Occipital lobe (tissue), 1 donor: ENCODE measurements at regions not wholly inside any gene's neighbourhood (a gene's known extent, or its start where the extent isn't known, plus 50 kb on each side); places are given as distances from the start of the nearest gene placed in this dataset.
"Not testable (repeated sequence)": the region's sequence is repeated elsewhere in the genome, so short reads cannot be mapped to it uniquely, and the experiment has no call there.

Source experiments
- DNase-seq: peaks from one replicate; lab custom pipeline; 2025; lab: John Stamatoyannopoulos, UW

- no peak for DNase-seq
Measured at GRCh38 chr13:80688593-80688992, 347.7 kb upstream of the SPRY2 start.

DNA sequence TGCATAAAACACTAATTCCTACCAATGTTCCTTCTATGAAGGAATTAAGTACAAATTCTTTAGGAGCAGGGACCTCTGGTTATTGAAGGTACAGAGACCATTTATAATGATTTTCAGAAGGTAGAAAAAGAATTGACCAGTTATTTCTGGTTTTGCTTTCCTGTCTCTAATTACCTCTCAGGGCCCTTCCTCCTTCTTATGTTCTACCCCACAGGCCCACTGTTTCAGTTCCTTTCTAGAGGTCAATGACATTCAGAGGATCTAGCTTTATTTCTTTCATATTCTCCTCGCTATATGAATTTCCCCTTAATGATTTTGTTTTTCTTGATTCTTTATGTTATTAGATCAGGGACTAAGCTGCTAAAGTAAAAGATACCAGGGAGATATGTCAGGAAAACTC is 345.0 kb upstream of the SPRY2 start:
- DNase-seq = no peak

- no peak for DNase-seq
Measured at GRCh38 chr13:80684217-80684991, 343.5 kb upstream of the SPRY2 start.

- DNase-seq = no peak
Measured at GRCh38 chr13:80680786-80681366, 339.9 kb upstream of the SPRY2 start.

- no peak for DNase-seq
Measured at GRCh38 chr13:80679423-80679822, 338.5 kb upstream of the SPRY2 start.

- DNase-seq = no peak
Measured at GRCh38 chr13:80677227-80677626, 336.3 kb upstream of the SPRY2 start.

GRCh38 chr13:80675442-80675841 is 334.5 kb upstream of the SPRY2 start:
- DNase-seq = not testable (repeated sequence)

- no peak for DNase-seq
Measured at GRCh38 chr13:80671773-80672172, 330.8 kb upstream of the SPRY2 start.

DNA sequence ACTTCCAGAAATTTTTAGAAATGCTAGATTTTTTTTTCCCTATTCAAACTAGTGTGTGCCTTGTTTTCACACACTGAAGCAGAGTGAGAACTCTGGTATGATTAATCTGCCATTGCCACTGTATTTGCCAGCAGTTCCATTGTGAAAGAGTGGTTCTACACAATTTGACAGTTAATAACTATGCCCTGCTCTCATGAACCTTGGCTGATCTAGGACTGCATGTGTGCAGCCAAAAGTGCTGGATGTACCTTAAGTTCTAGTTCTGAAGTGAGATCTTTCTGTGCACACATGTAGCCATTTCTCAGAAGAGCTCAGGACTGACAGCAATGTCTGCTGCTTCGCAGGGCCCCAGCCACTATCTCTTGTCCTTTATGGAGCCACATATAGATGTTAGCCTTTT is 328.2 kb upstream of the SPRY2 start:
- no peak for DNase-seq

- no peak for DNase-seq
Measured at GRCh38 chr13:80668452-80668851, 327.5 kb upstream of the SPRY2 start.

DNA sequence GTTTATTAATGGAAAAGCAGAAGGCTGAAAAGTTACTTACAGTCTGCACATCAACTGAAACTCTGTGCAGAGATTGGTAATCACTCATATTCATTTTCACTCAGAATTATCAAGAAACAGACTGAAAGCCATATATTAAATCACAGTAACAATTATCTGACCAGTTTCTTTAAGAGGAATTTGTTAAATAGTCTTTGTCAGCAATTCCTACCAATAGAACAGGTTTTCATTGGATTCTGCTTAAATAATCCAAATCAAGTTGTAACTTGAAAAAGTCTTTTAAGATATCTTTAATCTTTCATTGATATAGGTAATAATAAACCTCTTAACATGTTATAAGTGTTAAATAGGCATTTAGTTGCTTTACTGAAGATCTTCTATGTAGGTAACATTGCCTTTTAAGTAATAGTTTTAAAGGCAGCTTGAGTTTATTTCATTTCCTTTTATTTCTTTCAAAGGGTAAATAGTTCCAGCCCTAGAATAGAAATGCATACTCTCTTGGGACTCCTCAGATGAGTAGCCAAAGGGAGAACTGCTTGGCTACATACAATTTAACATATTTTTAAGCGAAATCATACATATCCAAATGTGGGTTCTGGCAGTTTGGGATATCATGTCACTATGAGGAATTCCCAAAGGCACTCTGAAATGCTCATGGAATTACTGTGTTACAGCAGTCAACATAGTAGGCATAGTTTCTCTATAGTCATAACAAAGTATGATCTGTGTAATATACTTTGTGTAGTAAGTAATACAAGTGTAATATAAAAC is 326.0 kb upstream of the SPRY2 start:
- DNase-seq = no peak

DNA sequence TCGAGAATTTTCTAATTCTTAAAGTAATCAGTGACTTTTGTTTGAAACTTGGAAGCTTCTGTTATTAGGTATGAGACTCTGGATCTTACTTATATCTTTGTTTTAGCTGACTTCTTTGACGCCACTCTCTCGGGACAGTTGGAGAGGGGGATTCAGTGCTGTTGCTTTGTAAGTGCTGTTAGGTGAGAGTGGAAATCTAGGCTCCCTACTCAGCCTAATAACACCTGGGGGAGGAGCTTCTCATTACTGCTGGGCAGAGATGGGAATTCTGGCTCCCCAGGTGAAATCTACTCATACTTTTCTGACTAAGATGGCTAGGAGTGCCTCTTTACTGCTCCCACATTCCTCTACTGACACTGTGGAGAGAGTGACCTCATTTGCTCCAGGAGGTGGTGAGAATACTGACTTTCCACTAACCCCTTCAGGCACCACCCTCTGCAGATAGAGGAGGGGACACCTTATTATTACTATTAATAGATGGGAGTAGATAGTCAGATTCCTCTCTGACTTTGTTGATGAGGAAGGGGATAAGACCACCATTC is 324.9 kb upstream of the SPRY2 start:
- no peak for DNase-seq

- no peak for DNase-seq
Measured at GRCh38 chr13:80664950-80665349, 324.0 kb upstream of the SPRY2 start.

- no peak for DNase-seq
Measured at GRCh38 chr13:80663788-80664187, 322.9 kb upstream of the SPRY2 start.

DNA sequence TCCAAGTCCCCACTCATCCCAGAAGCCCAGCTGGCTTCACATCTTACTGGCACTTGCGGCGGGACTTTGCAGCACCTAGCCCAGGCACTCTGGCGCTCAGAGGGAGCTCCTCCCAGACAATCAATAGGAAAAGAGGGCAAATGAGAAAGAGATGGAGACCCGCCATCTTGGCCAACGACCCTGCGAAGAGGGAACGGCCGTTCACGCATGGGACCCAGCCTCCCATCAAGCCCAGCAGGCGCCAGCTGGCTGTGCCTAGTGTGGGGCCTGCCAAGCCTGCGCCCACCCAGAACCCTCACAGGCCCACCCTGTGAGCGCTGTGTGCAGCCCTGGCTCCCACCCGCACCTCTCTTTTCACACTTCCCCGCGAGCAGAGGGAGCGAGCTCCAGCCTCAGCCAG is 317.8 kb upstream of the SPRY2 start:
- no peak for DNase-seq

- no peak for DNase-seq
Measured at GRCh38 chr13:80656512-80656904, 315.6 kb upstream of the SPRY2 start.

GRCh38 chr13:80655778-80656511 is 315.0 kb upstream of the SPRY2 start:
- DNase-seq = no peak

- DNase-seq = no peak
Measured at GRCh38 chr13:80654638-80655249, 313.8 kb upstream of the SPRY2 start.

GRCh38 chr13:80649274-80649673 is 308.3 kb upstream of the SPRY2 start:
- DNase-seq = no peak

DNA sequence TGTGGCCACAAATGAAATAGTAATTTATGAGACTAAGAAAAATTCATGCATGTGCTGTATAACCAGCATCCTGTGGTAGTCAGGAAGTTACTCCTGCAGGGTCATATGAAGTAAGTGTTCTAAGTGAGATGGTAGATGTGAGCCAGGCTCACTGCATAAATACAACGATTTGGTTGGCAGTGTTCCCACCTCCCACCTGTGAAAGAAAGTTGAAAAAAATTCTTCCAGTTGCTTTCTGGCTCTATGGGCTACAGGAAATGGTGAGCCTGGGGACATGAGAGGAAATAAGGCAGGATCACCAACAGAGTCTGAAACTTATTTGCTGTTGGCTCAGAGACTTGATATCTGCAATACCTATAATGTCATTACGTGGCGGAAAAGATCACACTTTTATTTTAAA is 301.7 kb upstream of the SPRY2 start:
- no peak for DNase-seq

- no peak for DNase-seq
Measured at GRCh38 chr13:80633251-80633650, 292.3 kb upstream of the SPRY2 start.
